Keratinocyte (primary cell): ENCODE measurements at regions not wholly inside any gene's neighbourhood (a gene's known extent, or its start where the extent isn't known, plus 50 kb on each side); places are given as distances from the start of the nearest gene placed in this dataset.

Experiments used
- DNase-seq: peaks from one replicate; pipeline ENCODE4 v3.0.0-alpha.2; 2011; ENCODE audit warnings: low read depth, missing footprints, low spot score
- FAIRE-seq: peaks from 2 replicates; lab custom pipeline; 2011; peaks lifted over from hg19 to GRCh38; lab: Jason Lieb, UNC
- H2AFZ ChIP-seq: 2 replicates; pipeline ENCODE4 v1.6.0; 2012; ENCODE audit warnings: low read length, control low read depth, inconsistent platforms; ENCODE audit not compliant: control insufficient read depth
- H3K27ac ChIP-seq: 2 replicates; pipeline ENCODE4 v1.5.1; 2011; ENCODE audit warnings: low read length; ENCODE audit not compliant: control insufficient read depth, insufficient read depth
- H3K27me3 ChIP-seq: 3 replicates; pipeline ENCODE4 v1.6.0; 2011; ENCODE audit warnings: low read length; ENCODE audit not compliant: control insufficient read depth, insufficient read depth; ENCODE audit errors: extremely low read depth
- H3K36me3 ChIP-seq, 2 experiments: 2 replicates in 1 of 2; 3 replicates in 1 of 2; pipeline ENCODE4 v1.5.1; 2011; ENCODE audit warnings: low read length in 2 of 2, mild to moderate bottlenecking in 1 of 2; ENCODE audit not compliant: control insufficient read depth in 2 of 2, insufficient read depth in 2 of 2; ENCODE audit errors: extremely low read depth in 1 of 2
- H3K4me1 ChIP-seq: 3 replicates; pipeline ENCODE4 v1.5.1; 2011; ENCODE audit warnings: low read length; ENCODE audit not compliant: control insufficient read depth, insufficient read depth; ENCODE audit errors: extremely low read depth
- H3K4me2 ChIP-seq: 3 replicates; pipeline ENCODE4 v1.6.0; 2011; ENCODE audit warnings: low read depth, low read length; ENCODE audit not compliant: control insufficient read depth, insufficient read depth; ENCODE audit errors: extremely low read depth
- H3K4me3 ChIP-seq, 3 experiments: fragments of 200-600 bp in 1 of 3; sonication (generic) in 1 of 3; 2 replicates in 2 of 3; 3 replicates in 1 of 3; pipeline ENCODE4 v1.5.1; 2011 to 2016; ENCODE audit warnings: low read length in 3 of 3, mild to moderate bottlenecking in 3 of 3, control low read depth in 2 of 3, inconsistent platforms in 1 of 3, low read depth in 1 of 3, mixed read lengths in 1 of 3, mixed run types in 1 of 3, moderate library complexity in 1 of 3; ENCODE audit not compliant: control insufficient read depth in 2 of 3, insufficient read depth in 2 of 3; ENCODE audit errors: extremely low read depth in 1 of 3
- H3K79me2 ChIP-seq: 2 replicates; pipeline ENCODE4 v1.6.0; 2012; ENCODE audit warnings: low read length; ENCODE audit not compliant: control insufficient read depth, insufficient read depth
- H3K9ac ChIP-seq: 3 replicates; pipeline ENCODE4 v1.6.0; 2011; ENCODE audit warnings: low read length; ENCODE audit not compliant: control insufficient read depth, insufficient read depth; ENCODE audit errors: extremely low read depth
- H3K9me1 ChIP-seq: 3 replicates; pipeline ENCODE4 v1.6.0; 2011; ENCODE audit warnings: low read length; ENCODE audit not compliant: control insufficient read depth, insufficient read depth; ENCODE audit errors: extremely low read depth
- H3K9me3 ChIP-seq: 2 replicates; pipeline ENCODE4 v1.5.1; 2012; ENCODE audit warnings: low read depth, low read length; ENCODE audit not compliant: control insufficient read depth
- H4K20me1 ChIP-seq: 3 replicates; pipeline ENCODE4 v1.6.0; 2011; ENCODE audit warnings: low read length; ENCODE audit not compliant: control insufficient read depth, insufficient read depth; ENCODE audit errors: extremely low read depth
- CTCF ChIP-seq, 3 experiments: IDR thresholded peaks in 1 of 3; conservative IDR thresholded peaks in 1 of 3; optimal IDR thresholded peaks in 1 of 3; 2 replicates in 2 of 3; 3 replicates in 1 of 3; pipeline versions ENCODE3 to v1.5.1; 2011; ENCODE audit warnings: low read length in 3 of 3, mild to moderate bottlenecking in 3 of 3, moderate library complexity in 2 of 3, control low read depth in 1 of 3, inconsistent platforms in 1 of 3; ENCODE audit not compliant: insufficient read depth in 2 of 3; ENCODE audit errors: extremely low read depth in 1 of 3
- EZH2 ChIP-seq: IDR thresholded peaks from one replicate; pipeline ENCODE4 v1.6.1; 2012; ENCODE audit warnings: inconsistent platforms, mild to moderate bottlenecking, low read length, moderate library complexity
- dilution Hi-C: fragments of 300-500 bp; cut with MboI; formaldehyde crosslinking; loops from one replicate; pipeline ENCODE4 v1.7.0; 2020; ENCODE audit warnings: low sequenced_read_pairs; ENCODE audit not compliant: extremely low pct_ligation_motif_present

GRCh38 chr2:58598171-58598570 is 357.0 kb upstream of the FANCL start:
- Histone ChIP-seq H2AFZ (no peak overlapping the region), H3K79me2 (no peaks in the 10 kb centered on the region), H3K9ac (no peak overlapping the region), H3K27ac (no peak overlapping the region), H3K27me3 (no peaks in the 10 kb centered on the region), H3K4me1 (no peaks in the 10 kb centered on the region), H4K20me1 (no peaks in the 10 kb centered on the region), H3K36me3 (no peaks in the 10 kb centered on the region), H3K4me2 (no peak overlapping the region), H3K4me3 (no peak overlapping the region), H3K9me3 (no peaks in the 10 kb centered on the region), H3K9me1 (no peaks in the 10 kb centered on the region)
- TF ChIP-seq EZH2 (no peak), CTCF (optimal IDR thresholded peaks at IDR 0.05 in 1 of 3, IDR thresholded peaks at IDR 0.05 in 1 of 3, conservative IDR thresholded peaks at IDR 0.05 in 1 of 3; ENCODE audit: extremely low read depth in 1 of 3, insufficient read depth in 2 of 3, low read length in 3 of 3) (no peak)
- DNase-seq: no peak
- dilution Hi-C loops: no loop called here
- FAIRE-seq: no peak

GRCh38 chr2:58595714-58596113 is 354.6 kb upstream of the FANCL start:
- Histone ChIP-seq H3K4me3 (no peak overlapping the region), H3K9me1 (no peaks in the 10 kb centered on the region), H3K27me3 (no peaks in the 10 kb centered on the region), H3K27ac (no peak overlapping the region), H3K9ac (no peak overlapping the region), H3K36me3 (no peaks in the 10 kb centered on the region), H3K79me2 (no peaks in the 10 kb centered on the region), H2AFZ (no peak overlapping the region), H3K9me3 (no peaks in the 10 kb centered on the region), H3K4me2 (no peak overlapping the region), H4K20me1 (no peaks in the 10 kb centered on the region), H3K4me1 (no peaks in the 10 kb centered on the region)
- FAIRE-seq (no peak), DNase-seq (no peak)
- dilution Hi-C loops: no loop called here
- no peak for TF ChIP-seq CTCF (optimal IDR thresholded peaks at IDR 0.05 in 1 of 3, IDR thresholded peaks at IDR 0.05 in 1 of 3, conservative IDR thresholded peaks at IDR 0.05 in 1 of 3; ENCODE audit: extremely low read depth in 1 of 3, insufficient read depth in 2 of 3, low read length in 3 of 3)
- no peak for TF ChIP-seq EZH2
